K562 (cell line): ENCODE measurements at regions not wholly inside any gene's neighbourhood (a gene's known extent, or its start where the extent isn't known, plus 50 kb on each side); places are given as distances from the start of the nearest gene placed in this dataset.

ENCODE experiments used
- ATAC-seq: fragments of 200-7000 bp; cut with Tn5 transposase; 3 replicates; pipeline ENCODE4 v1.9.1; 2020; ENCODE audit warnings: moderate library complexity
- BruUV-seq: library from RNA; stranded (reverse); fragments of 400-500 nt; replicated peaks from 2 replicates; lab custom pipeline; 2021; lab: Mats Ljungman, UMichigan
- CTCF ChIA-PET: fragments of 300-600 bp; formaldehyde crosslinking; extraction: SDS; loops from one replicate; lab custom pipeline; 2021; ENCODE audit warnings: low intra/inter-chr PET ratio; lab: Yijun Ruan, JAX
- POLR2A ChIA-PET: fragments of 300-600, 350-650 bp; sonication (Branson Sonifier 250); formaldehyde crosslinking; extraction: SDS; loops from one replicate; lab custom pipeline; 2021; ENCODE audit warnings: antibody characterized with exemption, inconsistent platforms; lab: Yijun Ruan, JAX
- DNase-seq, 4 experiments: peaks; one replicate each; pipeline versions ENCODE4 v3.0.0 to v3.0.0-alpha.2; 2011 to 2018; ENCODE audit warnings: low spot score in 3 of 4, mixed read lengths in 3 of 4; ENCODE audit errors: extremely low read depth in 1 of 4
- FAIRE-seq: peaks from 2 replicates; lab custom pipeline; 2011; peaks lifted over from hg19 to GRCh38; lab: Jason Lieb, UNC
- H2AFZ ChIP-seq: 2 replicates; pipeline ENCODE4 v1.6.0; 2011; ENCODE audit warnings: low read depth, low read length, control low read depth, inconsistent platforms
- H3K27ac ChIP-seq: fragments of 200-600 bp; 3 replicates; pipeline ENCODE4 v1.8.0; 2011; ENCODE audit warnings: low read depth, mild to moderate bottlenecking, control low read depth, inconsistent platforms, low read length, moderate library complexity, mixed read lengths; ENCODE audit errors: extremely low read depth
- H3K27me3 ChIP-seq, 2 experiments: fragments of 300-600 bp in 1 of 2; 2 replicates in 1 of 2; 3 replicates in 1 of 2; pipeline versions ENCODE4 v1.6.0 to v1.8.0; 2011; ENCODE audit warnings: inconsistent platforms in 2 of 2, low read length in 2 of 2, mild to moderate bottlenecking in 1 of 2, mixed read lengths in 1 of 2, moderate library complexity in 1 of 2; ENCODE audit not compliant: control insufficient read depth in 2 of 2, insufficient read depth in 2 of 2
- H3K36me3 ChIP-seq: fragments of 300-600 bp; 3 replicates; pipeline ENCODE4 v1.8.0; 2011; ENCODE audit warnings: mild to moderate bottlenecking, low read length, inconsistent platforms; ENCODE audit not compliant: control insufficient read depth, insufficient read depth
- H3K4me1 ChIP-seq, 2 experiments: fragments of 200-600 bp in 1 of 2; replicated peaks in 1 of 2; 2 replicates in 1 of 2; 3 replicates in 1 of 2; pipeline versions ENCODE4 v1.5.1 to v1.8.0; 2011; ENCODE audit warnings: inconsistent platforms in 2 of 2, low read length in 2 of 2, mild to moderate bottlenecking in 1 of 2, mixed read lengths in 1 of 2, moderate library complexity in 1 of 2; ENCODE audit not compliant: control insufficient read depth in 2 of 2, insufficient read depth in 2 of 2
- H3K4me2 ChIP-seq: 2 replicates; pipeline ENCODE4 v1.6.1; 2011; ENCODE audit warnings: low read length, control low read depth, inconsistent platforms, mixed read lengths; ENCODE audit not compliant: insufficient read depth
- H3K4me3 ChIP-seq: fragments of 200-600 bp; sonication (generic), shearing (Covaris generic); 2 replicates; pipeline ENCODE4 v1.5.1; 2016; ENCODE audit warnings: control low read depth, inconsistent platforms
- H3K79me2 ChIP-seq: fragments of 200-600 bp; 3 replicates; pipeline ENCODE4 v1.8.0; 2011; ENCODE audit warnings: low read length, inconsistent platforms; ENCODE audit not compliant: control insufficient read depth, insufficient read depth
- H3K9ac ChIP-seq, 2 experiments: 2 replicates each; pipeline versions ENCODE4 v1.6.0 to v1.6.1; 2011; ENCODE audit warnings: low read depth in 2 of 2, low read length in 2 of 2, control low read depth in 1 of 2, inconsistent platforms in 1 of 2, mild to moderate bottlenecking in 1 of 2, mixed read lengths in 1 of 2; ENCODE audit not compliant: insufficient read depth in 1 of 2
- H3K9me1 ChIP-seq: one replicate; pipeline ENCODE4 v1.6.0; 2011; ENCODE audit warnings: inconsistent platforms, mild to moderate bottlenecking, low read length, moderate library complexity; ENCODE audit not compliant: control insufficient read depth, insufficient read depth
- H3K9me3 ChIP-seq: replicated peaks from 2 replicates; pipeline ENCODE4 v1.5.1; 2011; ENCODE audit warnings: low read depth, low read length, inconsistent platforms; ENCODE audit not compliant: control insufficient read depth, insufficient read depth
- H4K20me1 ChIP-seq: replicated peaks from 2 replicates; pipeline ENCODE4 v1.6.1; 2011; ENCODE audit warnings: low read length, inconsistent platforms, mixed read lengths; ENCODE audit not compliant: control insufficient read depth, insufficient read depth
- KDM1A ChIP-seq, 2 experiments: fragments of 450-650 bp; IDR thresholded peaks; 2 replicates each; pipeline ENCODE4 v1.6.1; 2016; ENCODE audit warnings: mild to moderate bottlenecking in 2 of 2
- MXD1 ChIP-seq: fragments of 250-450 bp; sonication (Bioruptor Pico); IDR thresholded peaks from 2 replicates; pipeline ENCODE4 v1.8.0; 2021; ENCODE audit warnings: borderline replicate concordance, mild to moderate bottlenecking, moderate library complexity; ENCODE audit not compliant: poor library complexity, severe bottlenecking
- NCOA1 ChIP-seq: fragments of 450-650 bp; IDR thresholded peaks from 2 replicates; pipeline ENCODE4 v1.6.1; 2016; ENCODE audit warnings: low read depth
- POLR2G ChIP-seq: fragments of 200-400 bp; formaldehyde crosslinking; IDR thresholded peaks from 2 replicates; pipeline ENCODE4 v1.6.1; 2017; ENCODE audit warnings: low read depth, mild to moderate bottlenecking, antibody characterized with exemption, low read length, moderate library complexity
- RBM25 ChIP-seq: fragments of 200-400 bp; formaldehyde crosslinking; IDR thresholded peaks from 2 replicates; pipeline ENCODE4 v1.6.1; 2018; ENCODE audit warnings: low read length, low read depth, moderate library complexity; ENCODE audit not compliant: severe bottlenecking
- THAP12 ChIP-seq: fragments of 250-450 bp; sonication (Bioruptor Pico); IDR thresholded peaks from 2 replicates; pipeline ENCODE4 v1.9.0; 2021; ENCODE audit warnings: mild to moderate bottlenecking, inconsistent platforms
- ZFP36 ChIP-seq: fragments of 150-350 bp; IDR thresholded peaks from 2 replicates; pipeline ENCODE4 v1.6.1; 2018; ENCODE audit warnings: low read length, low read depth; ENCODE audit not compliant: partially characterized antibody
- WGBS: fragments of 100-300 bp; shearing (Covaris generic); methylation state at CpG from one replicate; pipeline ENCODE4 v1.1.6; 2016; ENCODE audit warnings: low coverage, mixed read lengths; ENCODE audit not compliant: insufficient coverage; ENCODE audit errors: missing lambda C conversion rate; 5-methylcytosine and 5-hydroxymethylcytosine counted together
- in situ Hi-C: fragments of 300-500 bp; cut with MboI; formaldehyde crosslinking; loops from 4 replicates; pipeline ENCODE4 v1.15.0; 2018; ENCODE audit warnings: inconsistent platforms, mixed read lengths
- intact Hi-C: fragments of 100-400 bp; cut with micrococcal nuclease; formaldehyde crosslinking; loops from 2 replicates; pipeline ENCODE4 v1.14.2; 2022

GRCh38 chr1:25134307-25134706 lies 98.0 kb downstream of the SYF2 start:
- DNase-seq (no peak), ATAC-seq (no peak), FAIRE-seq (no peak)
- in situ Hi-C loops (no loop called here), intact Hi-C loops (no loop called here)
- CTCF ChIA-PET = no interaction called here
- no peak overlapping the region for H2AFZ ChIP-seq
- no peak for TF ChIP-seq POLR2G
- peak; percentile 69 for TF ChIP-seq ZFP36
- no peak for TF ChIP-seq NCOA1
- TF ChIP-seq MXD1 (CRISPR knock-in tag) = no peak
- 0 out of 4 replicates have a peak, but pooled peaks have one; percentile 14 to 27 for TF ChIP-seq KDM1A (IDR thresholded peaks at IDR 0.05)
- peak; percentile 89 for TF ChIP-seq RBM25
- TF ChIP-seq THAP12 (CRISPR knock-in tag) = no peak
- no peaks in the 10 kb centered on the region for H3K9me1 ChIP-seq
- WGBS = 23% methylated on average over 4 of the region's 4 CpGs
- H4K20me1 ChIP-seq = 0 out of 2 replicates have a peak, but pooled peaks cover 6% of the 10 kb centered on the region
- H3K4me1 ChIP-seq = no peaks in the 10 kb centered on the region
- peaks cover 41 to 52% of the 10 kb centered on the region in 2 experiments for H3K27me3 ChIP-seq
- no TSS peak for BruUV-seq
- POLR2A ChIA-PET = no interaction called here
- no peaks in the 10 kb centered on the region for H3K36me3 ChIP-seq
- no peak overlapping the region for H3K4me3 ChIP-seq
- H3K79me2 ChIP-seq = no peaks in the 10 kb centered on the region
- H3K9me3 ChIP-seq = no peaks in the 10 kb centered on the region
- H3K27ac ChIP-seq = no peak overlapping the region
- H3K9ac ChIP-seq = no peak overlapping the region
- no peak overlapping the region for H3K4me2 ChIP-seq
